H9 (cell line): ENCODE measurements at regions not wholly inside any gene's neighbourhood (a gene's known extent, or its start where the extent isn't known, plus 50 kb on each side); places are given as distances from the start of the nearest gene placed in this dataset.

Experiments used
- DNase-seq: peaks from one replicate; pipeline ENCODE4 v3.0.0-alpha.2; 2017
- H2AFZ ChIP-seq: one replicate; pipeline ENCODE4 v1.6.1; 2013; ENCODE audit warnings: mild to moderate bottlenecking, low read length, control low read depth, moderate library complexity
- H2AK5ac ChIP-seq: 2 replicates; pipeline ENCODE4 v1.6.1; 2013; ENCODE audit warnings: low read length, control low read depth, mixed read lengths; ENCODE audit not compliant: insufficient read length
- H2BK120ac ChIP-seq: one replicate; pipeline ENCODE4 v1.6.1; 2013; ENCODE audit warnings: low read depth, mild to moderate bottlenecking, low read length, control low read depth, inconsistent platforms; ENCODE audit not compliant: poor library complexity, severe bottlenecking
- H2BK12ac ChIP-seq: 2 replicates; pipeline ENCODE4 v1.6.1; 2013; ENCODE audit warnings: low read length, control low read depth, mixed read lengths, low read depth; ENCODE audit not compliant: insufficient read length
- H2BK15ac ChIP-seq: 2 replicates; pipeline ENCODE4 v1.6.1; 2013; ENCODE audit warnings: low read depth, low read length, control low read depth
- H2BK20ac ChIP-seq: one replicate; pipeline ENCODE4 v1.6.1; 2013; ENCODE audit warnings: low read depth, mild to moderate bottlenecking, low read length, control low read depth, inconsistent platforms; ENCODE audit not compliant: poor library complexity, severe bottlenecking
- H2BK5ac ChIP-seq: 2 replicates; pipeline ENCODE4 v1.6.1; 2013; ENCODE audit warnings: low read length, control low read depth, mixed read lengths; ENCODE audit not compliant: insufficient read length
- H3K14ac ChIP-seq: 2 replicates; pipeline ENCODE4 v1.6.1; 2013; ENCODE audit warnings: low read length, control low read depth; ENCODE audit not compliant: insufficient read depth
- H3K18ac ChIP-seq: 2 replicates; pipeline ENCODE4 v1.6.1; 2013; ENCODE audit warnings: low read depth, mild to moderate bottlenecking, mixed read lengths, low read length, control low read depth; ENCODE audit not compliant: insufficient read length
- H3K23ac ChIP-seq: 2 replicates; pipeline ENCODE4 v1.6.1; 2013; ENCODE audit warnings: low read length, control low read depth, mixed read lengths, low read depth; ENCODE audit not compliant: insufficient read length
- H3K23me2 ChIP-seq: 2 replicates; pipeline ENCODE4 v1.6.1; 2013; ENCODE audit warnings: low read depth, mild to moderate bottlenecking, mixed read lengths, low read length, control low read depth; ENCODE audit not compliant: insufficient read length, poor library complexity, severe bottlenecking
- H3K27ac ChIP-seq: 2 replicates; pipeline ENCODE4 v1.5.1; 2013; ENCODE audit warnings: low read length, control low read depth, mixed read lengths, low read depth; ENCODE audit not compliant: insufficient read length
- H3K27me3 ChIP-seq: 2 replicates; pipeline ENCODE4 v1.6.1; 2013; ENCODE audit warnings: low read length, control low read depth, inconsistent platforms; ENCODE audit not compliant: insufficient read depth
- H3K4ac ChIP-seq: 2 replicates; pipeline ENCODE4 v1.6.1; 2013; ENCODE audit warnings: low read depth, mild to moderate bottlenecking, control low read depth, inconsistent platforms, low read length, moderate library complexity
- H3K4me1 ChIP-seq: 2 replicates; pipeline ENCODE4 v1.6.1; 2013; ENCODE audit warnings: low read length, control low read depth, inconsistent platforms; ENCODE audit not compliant: insufficient read depth
- H3K4me2 ChIP-seq: 2 replicates; pipeline ENCODE4 v1.6.1; 2013; ENCODE audit warnings: low read length, control low read depth, mixed read lengths; ENCODE audit not compliant: insufficient read length, insufficient read depth
- H3K56ac ChIP-seq: 2 replicates; pipeline ENCODE4 v1.6.1; 2013; ENCODE audit warnings: low read depth, mild to moderate bottlenecking, mixed read lengths, low read length, control low read depth; ENCODE audit not compliant: insufficient read length
- H3K79me1 ChIP-seq: 2 replicates; pipeline ENCODE4 v1.6.1; 2013; ENCODE audit warnings: low read depth, mild to moderate bottlenecking, moderate library complexity, low read length, control low read depth, inconsistent platforms; ENCODE audit not compliant: insufficient read depth, poor library complexity, severe bottlenecking
- H3K79me2 ChIP-seq: 2 replicates; pipeline ENCODE4 v1.6.1; 2013; ENCODE audit warnings: low read length, control low read depth, inconsistent platforms; ENCODE audit not compliant: insufficient read depth
- H3K9ac ChIP-seq: 2 replicates; pipeline ENCODE4 v1.6.1; 2013; ENCODE audit warnings: low read length, control low read depth, mixed read lengths; ENCODE audit not compliant: insufficient read length; ENCODE audit errors: extremely low read depth
- H3K9me3 ChIP-seq: one replicate; pipeline ENCODE4 v1.6.1; 2013; ENCODE audit warnings: low read depth, low read length, inconsistent platforms; ENCODE audit not compliant: control insufficient read depth
- H3T11ph ChIP-seq: one replicate; pipeline ENCODE4 v1.6.1; 2013; ENCODE audit warnings: mild to moderate bottlenecking, low read length, control low read depth, inconsistent platforms
- H4K20me1 ChIP-seq: one replicate; pipeline ENCODE4 v1.6.1; 2013; ENCODE audit not compliant: control insufficient read depth, insufficient read length, insufficient read depth
- H4K5ac ChIP-seq: 2 replicates; pipeline ENCODE4 v1.6.1; 2013; ENCODE audit warnings: low read depth, mild to moderate bottlenecking, mixed read lengths, low read length, control low read depth; ENCODE audit not compliant: insufficient read length
- H4K8ac ChIP-seq: replicated peaks from 2 replicates; pipeline ENCODE4 v1.6.1; 2013; ENCODE audit warnings: low read length, control low read depth, mixed read lengths, low read depth; ENCODE audit not compliant: insufficient read length
- H4K91ac ChIP-seq: 2 replicates; pipeline ENCODE4 v1.6.1; 2013; ENCODE audit warnings: low read depth, mild to moderate bottlenecking, moderate library complexity, mixed read lengths, low read length, control low read depth; ENCODE audit not compliant: insufficient read length
- H3K27ac Mint-ChIP-seq, 3 experiments: 2 replicates in 2 of 3; 3 replicates in 1 of 3; pipeline ENCODE4 v1.8.0; 2020 to 2021; ENCODE audit warnings: mixed read lengths in 3 of 3, mild to moderate bottlenecking in 1 of 3, moderate library complexity in 1 of 3
- H3K27me3 Mint-ChIP-seq: 2 replicates; pipeline ENCODE4 v1.8.0; 2021; ENCODE audit warnings: low read depth, mild to moderate bottlenecking, moderate library complexity, mixed read lengths
- H3K36me3 Mint-ChIP-seq, 3 experiments: 2 replicates in 2 of 3; 3 replicates in 1 of 3; pipeline ENCODE4 v1.8.0; 2020 to 2021; ENCODE audit warnings: low read depth in 3 of 3, mixed read lengths in 3 of 3; ENCODE audit not compliant: insufficient read depth in 1 of 3
- H3K4me1 Mint-ChIP-seq, 2 experiments: 2 replicates each; pipeline ENCODE4 v1.8.0; 2020; ENCODE audit warnings: mixed read lengths in 2 of 2
- H3K4me3 Mint-ChIP-seq, 2 experiments: 2 replicates in 1 of 2; 3 replicates in 1 of 2; pipeline ENCODE4 v1.8.0; 2020 to 2021; ENCODE audit warnings: mild to moderate bottlenecking in 2 of 2, mixed read lengths in 2 of 2, moderate library complexity in 1 of 2
- H3K9me3 Mint-ChIP-seq, 2 experiments: 2 replicates in 1 of 2; 3 replicates in 1 of 2; pipeline ENCODE4 v1.8.0; 2020; ENCODE audit warnings: mild to moderate bottlenecking in 2 of 2, mixed read lengths in 2 of 2, moderate library complexity in 1 of 2
- CTCF ChIP-seq: fragments of 200-600 bp; sonication (generic); conservative IDR thresholded peaks from 3 replicates; pipeline ENCODE4 v1.8.0; 2021; ENCODE audit warnings: antibody characterized with exemption, mild to moderate bottlenecking
- WGBS: extraction: QIAGEN DNeasy Blood & Tissue Kit; methylation state at CpG from one replicate; pipeline ENCODE4 v1.1.7; 2013; ENCODE audit warnings: missing lambda C conversion rate, low lambda C conversion rate, mixed read lengths; ENCODE audit not compliant: insufficient read length; ENCODE audit errors: extremely low coverage; 5-methylcytosine and 5-hydroxymethylcytosine counted together

GRCh38 chr6:51282026-51282425, 463.4 kb downstream of the TFAP2B start:
- Histone ChIP-seq H3K56ac (no peak overlapping the region), H4K5ac (no peak overlapping the region), H3K9ac (no peak overlapping the region), H3T11ph (no peak overlapping the region), H4K91ac (no peak overlapping the region), H2BK120ac (no peak overlapping the region), H4K8ac (no peak overlapping the region), H2AFZ (no peak overlapping the region), H3K27me3 (no peaks in the 10 kb centered on the region), H3K23ac (no peak overlapping the region), H3K4me1 (no peaks in the 10 kb centered on the region), H3K27ac (no peak overlapping the region), H3K9me3 (no peaks in the 10 kb centered on the region), H3K79me2 (no peaks in the 10 kb centered on the region), H2BK15ac (no peak overlapping the region), H3K79me1 (no peaks in the 10 kb centered on the region), H3K18ac (no peak overlapping the region), H2BK20ac (no peak overlapping the region), H2BK5ac (no peak overlapping the region), H3K14ac (no peak overlapping the region), H3K4ac (no peak overlapping the region), H2BK12ac (no peak overlapping the region), H2AK5ac (no peak overlapping the region), H4K20me1 (no peaks in the 10 kb centered on the region), H3K4me2 (no peak overlapping the region), H3K23me2 (no peaks in the 10 kb centered on the region)
- no peak for DNase-seq
- H3K27me3 Mint-ChIP-seq: no peaks in the 10 kb centered on the region
- H3K27ac Mint-ChIP-seq: no peak overlapping the region
- H3K36me3 Mint-ChIP-seq: 0 out of 7 replicates have a peak, but pooled peaks cover 0 to 3% (median 0%) of the 10 kb centered on the region in 3 experiments
- no peak overlapping the region for H3K4me3 Mint-ChIP-seq
- peaks cover 3 to 8% of the 10 kb centered on the region in 2 experiments; a peak in 2 of 4 replicates for H3K4me1 Mint-ChIP-seq
- no peaks in the 10 kb centered on the region for H3K9me3 Mint-ChIP-seq
- WGBS: no CpG with 5 or more reads among the region's 2 CpGs
- no peak for TF ChIP-seq CTCF
